B cell (primary cell): ENCODE measurements at regions not wholly inside any gene's neighbourhood (a gene's known extent, or its start where the extent isn't known, plus 50 kb on each side); places are given as distances from the start of the nearest gene placed in this dataset.
"Not testable (repeated sequence)": the region's sequence is repeated elsewhere in the genome, so short reads cannot be mapped to it uniquely, and the experiment has no call there.

ENCODE experiments used
- ATAC-seq: fragments of 200-7000 bp; cut with Tn5 transposase; one replicate; pipeline ENCODE4 v1.10.0; 2021; ENCODE audit warnings: low read depth, mild to moderate bottlenecking, moderate number of reproducible peaks, moderate library complexity
- CTCF ChIA-PET: fragments of 350-600 bp; sonication (Branson Sonifier 250); formaldehyde crosslinking; loops from one replicate; lab custom pipeline; 2021; ENCODE audit warnings: antibody characterized with exemption, inconsistent platforms; lab: Charles Lee
- POLR2A ChIA-PET: fragments of 350-600 bp; sonication (Branson Sonifier 250); formaldehyde crosslinking; loops from one replicate; lab custom pipeline; 2021; ENCODE audit warnings: antibody characterized with exemption; lab: Charles Lee
- DNase-seq: peaks from one replicate; pipeline ENCODE4 v3.0.0; 2013
- H2AFZ ChIP-seq: 2 replicates; pipeline ENCODE4 v1.6.1; 2012; ENCODE audit warnings: mild to moderate bottlenecking, low read depth, low read length; ENCODE audit not compliant: insufficient read depth, poor library complexity, severe bottlenecking
- H3K27ac ChIP-seq, 2 donors: 1 replicate in 1 of 2; 2 replicates in 1 of 2; pipeline ENCODE4 v1.5.1; 2012 to 2013; ENCODE audit warnings: low read length in 2 of 2, mild to moderate bottlenecking in 2 of 2, moderate library complexity in 1 of 2
- H3K27me3 ChIP-seq, 4 experiments: fragments of 200-600 bp in 1 of 4; sonication (generic) in 1 of 4; replicated peaks in 1 of 4; 1 replicate in 2 of 4; 2 replicates in 2 of 4; pipeline versions ENCODE4 v1.6.1 to v1.7.0; 2013 to 2016; ENCODE audit warnings: low read length in 3 of 4, mild to moderate bottlenecking in 2 of 4, mixed read lengths in 1 of 4, moderate library complexity in 1 of 4; ENCODE audit not compliant: insufficient read depth in 4 of 4, control insufficient read depth in 3 of 4; ENCODE audit errors: control extremely low read depth in 1 of 4
- H3K36me3 ChIP-seq, 2 experiments: replicated peaks in 1 of 2; 1 replicate in 1 of 2; 2 replicates in 1 of 2; pipeline versions ENCODE4 v1.6.1 to v1.7.1; 2013; ENCODE audit warnings: low read length in 1 of 2; ENCODE audit not compliant: insufficient read depth in 2 of 2, control insufficient read depth in 1 of 2; ENCODE audit errors: control extremely low read depth in 1 of 2, extremely low read depth in 1 of 2
- H3K4me1 ChIP-seq, 2 donors: fragments of 200-600 bp in 1 of 2; sonication (generic) in 1 of 2; 1 replicate in 1 of 2; 2 replicates in 1 of 2; pipeline versions ENCODE4 v1.5.1 to v1.6.1; 2013 to 2017; ENCODE audit warnings: low read length in 2 of 2; ENCODE audit not compliant: control insufficient read depth in 2 of 2, insufficient read depth in 2 of 2
- H3K4me2 ChIP-seq: replicated peaks from 2 replicates; pipeline ENCODE3; 2012; ENCODE audit warnings: mild to moderate bottlenecking, low read depth, low read length; ENCODE audit not compliant: poor library complexity, severe bottlenecking
- H3K4me3 ChIP-seq, 5 experiments: fragments of 200-600 bp in 1 of 5; sonication (generic) in 1 of 5; 1 replicate in 3 of 5; 2 replicates in 2 of 5; pipeline versions ENCODE4 v1.5.1 to v1.7.0; 2011 to 2016; ENCODE audit warnings: low read length in 4 of 5, mild to moderate bottlenecking in 4 of 5, low read depth in 2 of 5, control low read depth in 1 of 5, moderate library complexity in 1 of 5; ENCODE audit not compliant: insufficient read depth in 1 of 5; ENCODE audit errors: control extremely low read depth in 1 of 5, extremely low read depth in 1 of 5
- H3K79me2 ChIP-seq: fragments of 200-600 bp; sonication (generic); one replicate; pipeline ENCODE4 v1.6.0; 2016; ENCODE audit warnings: low read length; ENCODE audit not compliant: control insufficient read depth, insufficient read depth
- H3K9ac ChIP-seq: fragments of 200-600 bp; sonication (generic); 2 replicates; pipeline ENCODE4 v1.6.1; 2017; ENCODE audit warnings: mild to moderate bottlenecking, low read length, moderate library complexity
- H3K9me3 ChIP-seq, 3 donors: one replicate each; pipeline versions ENCODE4 v1.6.1 to v1.7.1; 2013; ENCODE audit warnings: low read length in 2 of 3; ENCODE audit not compliant: control insufficient read depth in 2 of 3, insufficient read depth in 1 of 3; ENCODE audit errors: control extremely low read depth in 1 of 3
- H4K20me1 ChIP-seq: 2 replicates; pipeline ENCODE4 v1.6.0; 2012; ENCODE audit warnings: mild to moderate bottlenecking, low read length; ENCODE audit not compliant: insufficient read depth, control insufficient read depth, poor library complexity, severe bottlenecking
- H3K27ac Mint-ChIP-seq: one replicate; pipeline ENCODE4 v1.8.0; 2021; ENCODE audit warnings: mixed read lengths
- H3K27me3 Mint-ChIP-seq: one replicate; pipeline ENCODE4 v1.8.0; 2021; ENCODE audit warnings: mixed read lengths
- H3K4me1 Mint-ChIP-seq: one replicate; pipeline ENCODE4 v1.8.0; 2021; ENCODE audit warnings: mixed read lengths
- H3K4me3 Mint-ChIP-seq: one replicate; pipeline ENCODE4 v1.8.0; 2021; ENCODE audit warnings: mixed read lengths
- H3K9me3 Mint-ChIP-seq: one replicate; pipeline ENCODE4 v1.8.0; 2022; ENCODE audit warnings: mixed read lengths; ENCODE audit not compliant: insufficient read depth
- EZH2 ChIP-seq: IDR thresholded peaks from 2 replicates; pipeline ENCODE4 v1.6.1; 2012; ENCODE audit warnings: borderline replicate concordance, low read depth, mild to moderate bottlenecking, moderate library complexity, low read length; ENCODE audit not compliant: insufficient read depth, poor library complexity, severe bottlenecking
- WGBS: methylation state at CpG from one replicate; pipeline ENCODE4 v1.1.5; 2013; ENCODE audit warnings: missing lambda C conversion rate; ENCODE audit not compliant: insufficient coverage; 5-methylcytosine and 5-hydroxymethylcytosine counted together
- intact Hi-C: fragments of 100-400 bp; cut with micrococcal nuclease; formaldehyde crosslinking; loops from one replicate; pipeline ENCODE4 v1.10.0; 2022
- TF ChIP-seq, protein P1 (sequence below): fragments of 200-600 bp; IDR thresholded peaks from one replicate; pipeline ENCODE4 v1.8.0; 2022; ENCODE audit warnings: antibody characterized with exemption, mild to moderate bottlenecking

GRCh38 chr5:36537724-36538123 lies 68.7 kb upstream of the SLC1A3 start:
- Mint-ChIP-seq H3K4me1 (no peaks in the 10 kb centered on the region), H3K9me3 (no peaks in the 10 kb centered on the region), H3K27ac (no peak overlapping the region), H3K27me3 (peaks cover 14% of the 10 kb centered on the region), H3K4me3 (no peak overlapping the region)
- CTCF ChIA-PET: no interaction called here
- intact Hi-C loops: no loop called here
- POLR2A ChIA-PET: no interaction called here
- Histone ChIP-seq H3K4me3 (no peak overlapping the region), H3K4me1 (no peaks in the 10 kb centered on the region), H3K9me3 (no peaks in the 10 kb centered on the region), H2AFZ (no peak overlapping the region), H3K27ac (no peak overlapping the region), H3K36me3 (no peaks in the 10 kb centered on the region), H4K20me1 (no peaks in the 10 kb centered on the region), H3K4me2 (no peak overlapping the region), H3K9ac (no peak overlapping the region), H3K27me3 (no peaks in the 10 kb centered on the region), H3K79me2 (no peaks in the 10 kb centered on the region)
- ATAC-seq (no peak), DNase-seq (no peak)
- WGBS: 100% methylated on average over 2 of the region's 4 CpGs
- TF ChIP-seq, protein P1, sequence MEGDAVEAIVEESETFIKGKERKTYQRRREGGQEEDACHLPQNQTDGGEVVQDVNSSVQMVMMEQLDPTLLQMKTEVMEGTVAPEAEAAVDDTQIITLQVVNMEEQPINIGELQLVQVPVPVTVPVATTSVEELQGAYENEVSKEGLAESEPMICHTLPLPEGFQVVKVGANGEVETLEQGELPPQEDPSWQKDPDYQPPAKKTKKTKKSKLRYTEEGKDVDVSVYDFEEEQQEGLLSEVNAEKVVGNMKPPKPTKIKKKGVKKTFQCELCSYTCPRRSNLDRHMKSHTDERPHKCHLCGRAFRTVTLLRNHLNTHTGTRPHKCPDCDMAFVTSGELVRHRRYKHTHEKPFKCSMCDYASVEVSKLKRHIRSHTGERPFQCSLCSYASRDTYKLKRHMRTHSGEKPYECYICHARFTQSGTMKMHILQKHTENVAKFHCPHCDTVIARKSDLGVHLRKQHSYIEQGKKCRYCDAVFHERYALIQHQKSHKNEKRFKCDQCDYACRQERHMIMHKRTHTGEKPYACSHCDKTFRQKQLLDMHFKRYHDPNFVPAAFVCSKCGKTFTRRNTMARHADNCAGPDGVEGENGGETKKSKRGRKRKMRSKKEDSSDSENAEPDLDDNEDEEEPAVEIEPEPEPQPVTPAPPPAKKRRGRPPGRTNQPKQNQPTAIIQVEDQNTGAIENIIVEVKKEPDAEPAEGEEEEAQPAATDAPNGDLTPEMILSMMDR: no peak
- no peak for TF ChIP-seq EZH2

DNA sequence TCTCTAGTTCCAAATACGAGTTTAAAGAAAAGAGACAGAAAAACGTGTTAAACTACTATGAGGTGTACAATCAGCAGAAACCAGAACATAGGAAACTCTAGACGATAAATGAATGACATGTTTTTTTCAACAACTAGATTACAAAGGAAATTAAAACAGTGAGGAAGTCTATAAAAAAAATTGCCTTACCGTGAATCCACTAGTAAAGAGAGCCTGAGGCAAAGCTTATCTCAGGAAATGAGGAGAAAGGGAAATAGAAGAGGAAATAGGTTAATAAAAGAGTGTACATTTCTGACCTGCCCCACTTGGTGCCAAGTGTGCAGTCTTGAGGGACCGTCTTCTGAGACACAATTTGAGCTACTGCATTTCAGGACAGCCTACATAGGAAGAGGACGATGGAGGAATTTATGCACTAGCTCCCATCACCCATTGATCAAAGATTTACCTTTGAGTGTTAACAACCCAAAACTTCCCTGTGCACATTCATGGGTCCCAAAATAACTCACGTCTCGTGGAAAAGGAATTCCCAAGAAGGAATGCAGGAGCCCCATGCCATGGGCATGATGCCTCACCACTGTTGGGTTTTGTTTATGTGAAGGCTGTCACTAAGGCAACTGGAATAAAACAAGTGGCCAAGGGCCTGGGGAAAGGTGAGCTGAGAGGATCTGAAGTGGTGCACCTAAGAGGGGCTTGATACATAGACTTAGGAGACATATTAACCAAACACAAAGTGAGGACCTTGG lies 53.6 kb upstream of the SLC1A3 start:
- H3K4me3 Mint-ChIP-seq: no peak overlapping the region
- intact Hi-C loops: no loop called here

DNA sequence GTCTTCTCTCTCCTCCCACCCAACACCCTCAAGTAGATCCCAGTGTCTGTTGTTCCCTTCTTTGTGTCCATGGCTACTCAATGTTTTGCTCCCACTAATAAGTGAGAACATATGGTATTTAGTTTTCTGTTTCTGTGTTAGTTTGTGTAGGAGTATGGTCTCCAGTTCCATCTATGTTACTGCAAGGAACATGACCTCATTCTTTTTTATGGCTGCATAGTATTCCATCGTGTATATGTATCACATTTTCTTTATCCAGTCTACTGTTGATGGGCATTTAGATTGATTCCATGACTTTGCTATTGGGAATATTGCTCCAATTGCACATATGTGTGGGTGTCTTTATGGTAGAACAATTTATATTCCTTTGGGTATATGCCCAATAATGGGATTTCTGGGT lies 51.4 kb upstream of the SLC1A3 start:
- H3K27me3 Mint-ChIP-seq, POLR2A ChIA-PET, intact Hi-C loops, H3K27me3 ChIP-seq, ATAC-seq, H2AFZ ChIP-seq, H3K9ac ChIP-seq, H3K4me2 ChIP-seq, H3K4me1 ChIP-seq, H3K4me3 Mint-ChIP-seq, H3K9me3 Mint-ChIP-seq, CTCF ChIA-PET, H3K36me3 ChIP-seq, H3K79me2 ChIP-seq, H3K27ac Mint-ChIP-seq, H4K20me1 ChIP-seq, H3K9me3 ChIP-seq, H3K4me3 ChIP-seq, DNase-seq, H3K4me1 Mint-ChIP-seq, H3K27ac ChIP-seq: not testable (repeated sequence)
- no CpG with 5 or more reads among the region's 1 CpG for WGBS

More for the DNA sequence above, 53.6 kb upstream of the SLC1A3 start:
- ATAC-seq (no peak), DNase-seq (no peak)
- no peaks in the 10 kb centered on the region for H3K27me3 ChIP-seq
- H3K9ac ChIP-seq: no peak overlapping the region
- Mint-ChIP-seq H3K27ac (no peak overlapping the region), H3K9me3 (no peaks in the 10 kb centered on the region), H3K27me3 (no peaks in the 10 kb centered on the region), H3K4me1 (no peaks in the 10 kb centered on the region)
- no peak overlapping the region for H3K4me2 ChIP-seq
- H4K20me1 ChIP-seq: no peaks in the 10 kb centered on the region
- H3K79me2 ChIP-seq: no peaks in the 10 kb centered on the region
- H3K27ac ChIP-seq: no peak overlapping the region
- 95% methylated on average over 3 of the region's 8 CpGs for WGBS
- no peaks in the 10 kb centered on the region for H3K9me3 ChIP-seq
- POLR2A ChIA-PET: no interaction called here
- CTCF ChIA-PET: no interaction called here
- H3K4me1 ChIP-seq: no peaks in the 10 kb centered on the region
- TF ChIP-seq EZH2: no peak
- TF ChIP-seq, protein P1: no peak
- H2AFZ ChIP-seq: no peak overlapping the region
- no peaks in the 10 kb centered on the region for H3K36me3 ChIP-seq
- no peak overlapping the region for H3K4me3 ChIP-seq
